GM21381 (cell line): ENCODE measurements at regions not wholly inside any gene's neighbourhood (a gene's known extent, or its start where the extent isn't known, plus 50 kb on each side); places are given as distances from the start of the nearest gene placed in this dataset.
"Not testable (repeated sequence)": the region's sequence is repeated elsewhere in the genome, so short reads cannot be mapped to it uniquely, and the experiment has no call there.

ENCODE experiments used
- ATAC-seq: cut with Tn5 transposase; IDR thresholded peaks from one replicate; pipeline ENCODE4 v1.9.1; 2021; ENCODE audit warnings: mild to moderate bottlenecking, moderate library complexity; ENCODE audit not compliant: unreplicated experiment

DNA sequence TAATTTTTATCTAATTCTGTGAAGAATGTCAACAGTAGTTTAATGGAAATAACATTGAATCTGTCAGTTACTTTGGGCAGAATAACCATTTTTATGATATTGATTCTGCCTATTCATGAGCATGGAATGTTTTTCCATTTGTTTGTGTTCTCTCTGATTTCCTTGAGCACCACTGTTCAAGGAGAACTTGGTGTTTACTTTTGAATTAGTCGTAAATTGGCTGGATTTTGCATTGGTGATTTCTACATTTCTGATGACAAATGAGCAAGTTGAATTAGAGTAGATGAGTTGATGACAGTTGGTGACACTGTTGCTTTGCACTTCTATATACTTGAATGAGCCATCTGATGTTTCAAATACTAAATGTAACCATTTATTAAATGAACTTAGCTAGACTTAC lies 1007.3 kb upstream of the ADAMTS5 start:
- ATAC-seq: not testable (repeated sequence)

DNA sequence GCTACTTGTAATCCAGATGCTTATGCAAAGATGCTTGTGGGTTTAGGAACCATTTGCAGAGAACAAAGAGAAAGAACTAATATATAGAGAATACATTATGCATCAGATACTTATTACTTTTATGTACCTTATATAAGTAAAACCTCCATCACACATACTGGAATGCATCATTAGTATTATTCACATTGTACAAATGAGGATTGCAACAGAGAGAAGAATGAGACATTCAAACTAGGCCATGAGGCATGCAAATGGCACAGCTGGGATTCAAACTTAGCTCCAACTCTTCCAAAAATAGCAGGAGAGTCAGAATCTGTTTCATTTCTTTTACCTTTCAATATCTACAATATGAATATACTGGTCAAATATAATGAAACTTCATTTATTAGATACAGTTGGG lies 1001.4 kb upstream of the ADAMTS5 start:
- not testable (repeated sequence) for ATAC-seq

DNA sequence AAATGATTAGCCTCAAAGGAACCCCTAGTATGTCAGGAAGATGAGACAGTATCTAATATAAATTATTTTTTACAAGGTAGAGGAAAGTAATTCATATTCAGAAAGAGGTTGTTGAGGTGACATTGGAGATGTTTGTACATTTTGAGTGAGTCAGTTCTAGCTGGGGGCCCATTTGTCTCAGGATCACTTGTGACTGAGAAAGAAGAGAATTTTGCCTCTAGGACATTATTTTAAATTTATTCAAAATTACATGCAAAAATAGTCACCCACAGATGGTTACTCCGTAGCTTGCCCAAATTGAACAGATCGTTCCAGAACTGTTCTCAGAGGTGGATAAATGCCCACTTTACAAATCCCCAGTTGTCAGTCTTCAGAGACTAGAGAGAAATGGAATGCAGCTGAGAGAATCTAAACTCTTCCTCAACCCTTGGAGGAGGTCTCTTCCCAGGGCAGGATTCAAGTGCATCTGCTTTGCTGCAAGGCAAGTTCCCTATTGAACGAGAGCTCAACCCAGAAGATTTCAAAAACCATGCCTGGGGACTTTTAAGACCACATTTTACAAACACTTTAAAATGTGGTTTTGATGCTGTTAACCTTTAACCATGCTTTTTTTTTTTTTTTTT lies 987.8 kb upstream of the ADAMTS5 start:
- ATAC-seq: no peak

DNA sequence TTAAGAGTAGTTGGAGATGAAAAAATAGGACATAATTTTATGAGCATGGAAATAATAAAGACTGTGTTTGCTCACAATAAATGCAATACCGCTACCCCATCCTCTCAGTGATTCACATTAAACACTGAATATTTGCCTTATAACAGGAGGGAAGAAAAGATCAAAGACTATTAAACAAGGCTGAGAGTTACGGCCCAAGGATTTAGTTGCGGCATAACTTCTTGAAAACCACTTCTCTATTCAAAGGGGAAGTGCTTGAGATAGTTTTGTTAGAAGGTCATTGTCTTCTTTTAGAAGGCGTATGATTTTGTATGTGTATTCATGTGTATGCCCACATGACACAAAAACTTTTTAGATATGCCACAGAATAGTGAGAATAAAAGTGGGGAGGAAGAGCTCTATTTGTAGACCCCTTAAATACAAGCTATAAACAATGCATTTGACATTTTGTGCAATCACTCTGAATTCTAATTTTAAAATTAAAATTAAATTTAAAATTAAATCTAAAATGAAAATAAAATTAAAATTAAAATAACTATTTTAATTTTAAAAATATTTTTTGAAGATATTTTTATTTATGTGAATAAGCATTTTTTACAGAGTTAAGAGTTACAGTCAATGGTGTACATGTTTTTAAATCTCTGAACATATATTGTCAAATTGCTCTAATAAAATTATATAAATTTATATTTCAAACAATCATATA lies 986.6 kb upstream of the ADAMTS5 start:
- no peak for ATAC-seq

DNA sequence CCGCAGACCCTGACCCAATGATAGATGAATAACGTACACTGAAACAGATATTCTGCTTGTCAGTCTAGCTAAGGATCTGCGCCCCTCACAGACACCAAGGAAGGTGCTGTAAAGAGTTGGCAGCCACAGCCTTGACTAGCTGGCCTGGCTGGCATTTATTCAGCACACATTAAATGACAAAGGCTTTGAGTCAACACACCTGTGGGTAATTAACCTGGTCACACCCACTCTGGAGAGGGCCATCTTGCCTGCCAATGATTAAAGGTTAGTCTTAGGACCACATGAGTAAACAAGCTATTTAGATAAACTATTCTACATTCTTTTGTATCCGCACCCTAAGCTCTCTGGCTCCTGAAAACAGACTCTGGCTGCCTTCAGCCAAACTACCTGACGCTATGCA lies 982.2 kb upstream of the ADAMTS5 start:
- ATAC-seq: not testable (repeated sequence)

- ATAC-seq: not testable (repeated sequence)
Measured at GRCh38 chr21:27930108-27930767, 963.4 kb upstream of the ADAMTS5 start.

DNA sequence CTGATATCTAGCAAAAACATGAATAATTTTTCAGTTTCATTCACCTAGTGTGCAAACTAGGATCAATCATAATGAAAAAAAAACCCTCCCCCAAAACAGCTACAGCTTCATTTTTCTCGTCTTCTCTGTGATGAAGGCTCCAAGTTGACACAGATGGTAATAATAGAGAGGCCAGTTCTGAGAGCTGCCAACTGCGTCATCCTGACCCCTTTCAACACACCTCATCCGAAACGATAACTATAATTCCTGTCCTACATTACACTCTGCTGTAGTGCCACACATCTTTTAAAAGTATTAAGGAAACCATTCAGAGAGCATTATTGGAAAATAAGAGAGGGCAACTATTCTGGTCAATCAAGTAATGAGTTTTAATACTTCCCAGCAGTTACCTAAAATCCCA lies 962.3 kb upstream of the ADAMTS5 start:
- not testable (repeated sequence) for ATAC-seq

DNA sequence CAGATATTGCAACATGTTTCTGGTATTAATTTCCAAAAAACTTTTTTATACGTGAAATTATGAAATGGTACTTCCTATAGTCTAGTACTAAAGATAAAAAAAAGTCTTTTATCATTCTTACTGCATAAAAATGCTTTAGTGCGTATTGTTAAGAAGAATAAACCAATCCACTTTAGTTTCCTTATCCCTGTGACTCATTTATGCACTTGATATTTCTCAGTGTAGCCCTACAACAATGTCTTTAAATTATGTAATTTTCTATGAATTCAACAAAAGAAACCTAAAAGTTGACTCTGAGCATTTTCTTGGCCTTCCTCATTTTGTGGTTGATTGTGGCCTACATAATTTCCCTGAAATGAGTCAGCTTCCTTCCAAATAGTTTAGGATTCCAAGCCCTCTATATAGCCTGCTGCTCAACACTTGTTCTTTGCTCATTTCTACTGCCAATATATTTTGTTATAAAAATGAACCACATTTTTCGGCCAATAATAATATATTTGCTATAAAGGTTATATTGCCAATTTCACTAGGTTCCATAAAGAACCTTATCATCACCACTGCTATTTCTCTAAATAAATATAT lies 961.7 kb upstream of the ADAMTS5 start:
- ATAC-seq: not testable (repeated sequence)

DNA sequence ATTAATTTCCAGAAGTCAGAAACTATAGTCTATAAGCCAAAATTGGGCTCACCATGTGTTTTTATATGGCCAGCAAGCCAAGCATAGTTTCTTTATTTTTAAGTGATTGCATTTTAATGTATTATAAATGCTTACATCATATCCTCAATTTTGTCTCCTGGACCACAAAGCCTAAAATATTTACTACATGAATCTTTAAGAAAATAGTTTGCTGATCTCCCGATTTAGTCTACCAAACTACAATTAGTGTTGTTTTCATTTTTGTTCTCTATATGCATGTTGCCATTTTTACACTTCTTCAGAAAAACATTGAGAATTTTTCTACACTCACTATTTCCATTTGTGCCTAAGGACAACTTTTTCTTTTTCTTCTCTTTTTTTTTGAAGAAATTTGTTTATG lies 954.5 kb upstream of the ADAMTS5 start:
- not testable (repeated sequence) for ATAC-seq

DNA sequence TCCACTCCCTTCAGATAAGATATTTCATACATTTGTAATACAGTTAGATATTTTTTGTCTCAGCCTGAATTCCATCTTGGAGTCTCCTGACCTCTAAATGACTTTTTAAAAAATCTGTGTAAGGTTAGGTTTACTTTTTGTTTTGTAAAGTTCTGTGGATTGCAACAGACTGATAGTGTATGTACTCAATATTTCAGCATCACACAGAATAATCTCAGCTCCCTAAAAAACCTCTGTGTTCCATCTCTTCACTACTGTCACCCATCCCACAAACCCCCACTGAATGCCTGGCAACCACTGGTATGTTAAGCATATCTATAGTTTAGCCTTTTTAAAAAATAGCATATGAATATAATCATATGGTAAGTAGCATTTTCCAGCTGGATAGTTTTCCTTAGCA lies 951.1 kb upstream of the ADAMTS5 start:
- ATAC-seq: not testable (repeated sequence)

- not testable (repeated sequence) for ATAC-seq
Measured at GRCh38 chr21:27916326-27916725, 949.4 kb upstream of the ADAMTS5 start.

DNA sequence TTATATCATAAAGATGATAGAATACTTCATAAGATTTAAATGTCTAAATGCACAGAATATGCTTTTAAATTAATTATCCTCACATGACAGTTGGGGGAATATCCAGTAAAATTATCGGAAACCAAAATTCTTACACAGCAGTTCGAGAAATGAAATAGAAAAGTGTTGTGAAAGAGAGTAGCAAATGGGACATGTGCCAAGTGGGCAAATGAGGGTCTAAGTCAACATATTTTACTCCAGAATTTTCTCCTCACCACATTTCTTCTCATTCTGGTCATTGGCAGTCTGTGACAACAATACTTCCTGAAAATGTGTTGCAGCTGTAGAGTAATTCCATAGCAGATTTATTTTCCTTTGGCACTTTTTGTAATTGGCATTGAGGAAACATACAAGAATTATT lies 945.2 kb upstream of the ADAMTS5 start:
- ATAC-seq: not testable (repeated sequence)

DNA sequence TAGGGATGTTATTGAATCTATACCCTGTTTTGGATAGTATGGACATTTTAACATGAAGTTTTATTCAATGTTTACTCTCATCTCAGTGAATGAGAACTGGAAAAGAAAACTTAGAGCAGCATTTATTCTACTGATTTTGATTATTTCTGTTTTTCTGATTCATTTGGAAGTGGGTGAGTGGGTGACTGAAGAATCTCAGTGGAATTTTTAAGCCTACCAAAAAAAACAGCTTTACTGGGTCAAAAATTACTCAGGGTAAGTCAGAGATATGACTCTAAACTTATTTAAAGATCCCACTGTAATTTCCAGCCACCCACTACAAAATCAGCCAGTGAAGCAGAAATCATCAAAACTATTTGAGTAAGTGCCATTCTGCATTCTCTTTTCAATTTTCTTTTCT lies 942.6 kb upstream of the ADAMTS5 start:
- ATAC-seq: not testable (repeated sequence)

- ATAC-seq: not testable (repeated sequence)
Measured at GRCh38 chr21:27908816-27909215, 941.9 kb upstream of the ADAMTS5 start.

GRCh38 chr21:27902904-27903303 lies 936.0 kb upstream of the ADAMTS5 start:
- not testable (repeated sequence) for ATAC-seq

GRCh38 chr21:27893619-27894018 lies 926.7 kb upstream of the ADAMTS5 start:
- not testable (repeated sequence) for ATAC-seq

DNA sequence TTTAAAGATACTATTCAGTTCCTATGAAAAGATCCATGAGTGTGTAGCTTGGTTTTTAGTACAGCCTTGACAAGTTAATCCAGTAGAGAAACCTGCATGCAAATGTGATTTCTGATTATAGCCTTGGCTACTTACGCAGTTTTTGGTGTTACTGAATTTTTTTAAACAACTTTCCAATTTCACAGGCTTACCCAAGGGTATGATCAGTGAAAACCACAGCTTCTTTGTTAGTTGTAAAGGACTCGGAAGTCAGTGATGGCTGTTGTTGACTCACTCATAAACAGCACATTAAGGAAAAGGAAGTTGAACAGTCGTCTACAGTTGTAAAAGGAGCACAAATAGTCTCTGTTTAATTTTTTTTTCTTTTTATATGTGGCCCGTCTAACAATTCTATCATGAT lies 924.6 kb upstream of the ADAMTS5 start:
- not testable (repeated sequence) for ATAC-seq

- not testable (repeated sequence) for ATAC-seq
Measured at GRCh38 chr21:27887808-27888455, 921.0 kb upstream of the ADAMTS5 start.

DNA sequence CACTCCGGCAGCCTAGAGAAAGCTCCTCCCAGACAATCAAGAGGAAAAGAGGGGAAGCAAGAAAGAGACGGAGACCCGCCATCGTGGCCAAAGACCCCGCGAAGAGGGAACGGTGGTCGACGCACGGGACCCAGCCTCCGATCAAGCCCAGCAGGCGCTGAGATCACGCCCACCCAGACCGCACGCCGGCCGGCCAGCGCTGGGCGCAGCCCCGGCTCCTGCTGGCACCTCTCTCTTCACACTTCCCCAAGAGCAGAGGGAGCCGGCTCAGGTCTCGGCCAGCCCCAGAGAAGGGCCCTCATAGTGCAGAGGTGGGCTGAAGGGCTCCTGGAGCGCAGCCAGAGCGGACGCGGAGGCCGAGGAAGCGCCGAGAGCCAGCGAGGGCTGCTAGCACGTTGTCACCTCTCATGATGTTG lies 918.4 kb upstream of the ADAMTS5 start:
- ATAC-seq: no peak

GRCh38 chr21:27881331-27881730 lies 914.4 kb upstream of the ADAMTS5 start:
- not testable (repeated sequence) for ATAC-seq

DNA sequence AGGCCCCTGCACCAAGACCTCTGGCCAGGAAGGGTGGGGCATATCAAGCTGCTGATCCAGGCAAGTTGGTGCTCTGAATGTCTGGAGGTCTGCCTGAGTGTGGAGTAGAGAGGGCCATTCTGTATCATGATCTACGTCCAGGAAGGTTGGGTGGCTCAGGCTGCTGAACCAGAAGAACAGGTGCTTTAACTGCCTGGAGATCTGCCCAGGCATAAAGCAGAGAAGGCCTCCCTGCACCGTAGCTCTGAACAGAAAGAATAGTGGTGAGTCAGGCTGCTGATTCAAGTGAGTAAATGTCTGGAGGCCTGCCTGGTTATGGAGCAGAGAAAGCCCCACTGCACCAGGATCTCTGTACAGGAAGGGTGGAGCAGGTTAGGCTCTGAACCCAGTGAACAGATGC lies 905.5 kb upstream of the ADAMTS5 start:
- ATAC-seq: not testable (repeated sequence)
